HG03108 (cell line): ENCODE measurements at regions not wholly inside any gene's neighbourhood (a gene's known extent, or its start where the extent isn't known, plus 50 kb on each side); places are given as distances from the start of the nearest gene placed in this dataset.

ENCODE experiments used
- ATAC-seq: cut with Tn5 transposase; IDR thresholded peaks from one replicate; pipeline ENCODE4 v1.9.1; 2021; ENCODE audit warnings: moderate library complexity; ENCODE audit not compliant: unreplicated experiment

GRCh38 chr1:80278936-80279335, 1272.4 kb upstream of the ADGRL4 start:
- ATAC-seq, result no peak

GRCh38 chr1:80274256-80274655, 1267.7 kb upstream of the ADGRL4 start:
- ATAC-seq, result no peak

- ATAC-seq, result no peak
These were observed 1266.0 kb upstream of the ADGRL4 start for GRCh38 chr1:80272495-80272894.

GRCh38 chr1:80258659-80259058, 1252.1 kb upstream of the ADGRL4 start:
- ATAC-seq, result no peak

- ATAC-seq, result no peak
These were observed 1245.1 kb upstream of the ADGRL4 start for GRCh38 chr1:80251591-80251990.

- no peak for ATAC-seq
These were observed 1244.6 kb upstream of the ADGRL4 start for GRCh38 chr1:80251171-80251570.

- no peak for ATAC-seq
These were observed 1244.1 kb upstream of the ADGRL4 start for GRCh38 chr1:80250573-80251168.

GRCh38 chr1:80249699-80250098, 1243.2 kb upstream of the ADGRL4 start:
- no peak for ATAC-seq

- no peak for ATAC-seq
These were observed 1242.4 kb upstream of the ADGRL4 start for GRCh38 chr1:80248886-80249285.

GRCh38 chr1:80245813-80246212, 1239.3 kb upstream of the ADGRL4 start:
- no peak for ATAC-seq

GRCh38 chr1:80244372-80244771, 1237.8 kb upstream of the ADGRL4 start:
- ATAC-seq, result no peak

- ATAC-seq, result no peak
These were observed 1235.0 kb upstream of the ADGRL4 start for GRCh38 chr1:80241566-80241965.

- no peak for ATAC-seq
These were observed 1219.0 kb upstream of the ADGRL4 start for GRCh38 chr1:80225510-80225909.

GRCh38 chr1:80221319-80221718, 1214.8 kb upstream of the ADGRL4 start:
- ATAC-seq, result no peak

GRCh38 chr1:80218112-80218511, 1211.6 kb upstream of the ADGRL4 start:
- ATAC-seq, result no peak

GRCh38 chr1:80217377-80217986, 1211.0 kb upstream of the ADGRL4 start:
- ATAC-seq, result no peak

GRCh38 chr1:80214888-80215540, 1208.5 kb upstream of the ADGRL4 start:
- ATAC-seq, result no peak

GRCh38 chr1:80212948-80213347, 1206.4 kb upstream of the ADGRL4 start:
- no peak for ATAC-seq

- no peak for ATAC-seq
These were observed 1205.3 kb upstream of the ADGRL4 start for GRCh38 chr1:80211691-80212380.

GRCh38 chr1:80202118-80202517, 1195.6 kb upstream of the ADGRL4 start:
- no peak for ATAC-seq

- ATAC-seq, result no peak
These were observed 1187.7 kb upstream of the ADGRL4 start for GRCh38 chr1:80194221-80194620.

GRCh38 chr1:80181418-80181817, 1174.9 kb upstream of the ADGRL4 start:
- ATAC-seq, result no peak
